Astrocyte of the spinal cord (primary cell): ENCODE measurements at regions not wholly inside any gene's neighbourhood (a gene's known extent, or its start where the extent isn't known, plus 50 kb on each side); places are given as distances from the start of the nearest gene placed in this dataset.
"Not testable (repeated sequence)": the region's sequence is repeated elsewhere in the genome, so short reads cannot be mapped to it uniquely, and the experiment has no call there.

ENCODE experiments used
- DNase-seq: peaks from one replicate; pipeline ENCODE4 v3.0.0; 2011; ENCODE audit warnings: low read depth, low spot score
- H3K4me3 ChIP-seq: 2 replicates; pipeline ENCODE4 v1.5.1; 2011; ENCODE audit warnings: low read depth, mild to moderate bottlenecking, low read length, moderate library complexity
- CTCF ChIP-seq: IDR thresholded peaks from 2 replicates; pipeline ENCODE4 v1.5.1; 2012; ENCODE audit warnings: low read depth, mild to moderate bottlenecking, low read length, inconsistent platforms
- in situ Hi-C: cut with HindIII; loops from 2 replicates; pipeline ENCODE4 v1.10.0; 2017; ENCODE audit warnings: low sequenced_read_pairs

GRCh38 chr6:28683945-28684538, 158.4 kb downstream of the GPX5 start:
- no peak overlapping the region for H3K4me3 ChIP-seq
- TF ChIP-seq CTCF: peak; percentile 56
- peak; percentile 32 for DNase-seq
- in situ Hi-C loops: no loop called here

- H3K4me3 ChIP-seq, DNase-seq, in situ Hi-C loops: not testable (repeated sequence)
Measured at GRCh38 chr6:28685960-28686359, 160.3 kb downstream of the GPX5 start.

DNA sequence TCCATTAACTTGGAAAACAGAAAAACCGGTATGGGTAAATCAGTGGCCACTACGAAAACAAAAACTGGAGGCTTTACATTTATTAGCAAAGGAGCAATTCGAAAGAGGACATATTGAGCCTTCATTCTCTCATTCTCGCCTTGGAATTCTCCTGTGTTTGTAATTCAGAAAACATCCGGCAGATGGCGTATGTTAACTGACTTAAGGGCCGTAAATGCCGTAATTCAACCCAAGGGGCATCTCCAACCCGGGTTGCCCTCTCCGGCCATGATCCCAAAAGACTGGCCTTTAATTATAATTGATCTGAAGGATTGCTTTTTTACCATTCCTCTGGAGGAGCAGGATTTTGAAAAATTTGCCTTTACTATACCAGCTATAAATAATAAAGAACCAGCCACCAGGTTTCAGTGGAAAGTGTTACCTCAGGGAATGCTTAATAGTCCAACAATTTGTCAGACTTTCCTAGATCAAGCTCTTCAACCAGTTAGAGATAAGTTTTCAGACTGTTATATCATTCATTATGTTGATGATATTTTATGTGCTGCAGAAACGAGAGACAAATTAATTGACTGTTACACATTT, 160.9 kb downstream of the GPX5 start:
- peak; percentile 73 for DNase-seq
- peak; percentile 59 for TF ChIP-seq CTCF
- H3K4me3 ChIP-seq, in situ Hi-C loops: not testable (repeated sequence)

DNA sequence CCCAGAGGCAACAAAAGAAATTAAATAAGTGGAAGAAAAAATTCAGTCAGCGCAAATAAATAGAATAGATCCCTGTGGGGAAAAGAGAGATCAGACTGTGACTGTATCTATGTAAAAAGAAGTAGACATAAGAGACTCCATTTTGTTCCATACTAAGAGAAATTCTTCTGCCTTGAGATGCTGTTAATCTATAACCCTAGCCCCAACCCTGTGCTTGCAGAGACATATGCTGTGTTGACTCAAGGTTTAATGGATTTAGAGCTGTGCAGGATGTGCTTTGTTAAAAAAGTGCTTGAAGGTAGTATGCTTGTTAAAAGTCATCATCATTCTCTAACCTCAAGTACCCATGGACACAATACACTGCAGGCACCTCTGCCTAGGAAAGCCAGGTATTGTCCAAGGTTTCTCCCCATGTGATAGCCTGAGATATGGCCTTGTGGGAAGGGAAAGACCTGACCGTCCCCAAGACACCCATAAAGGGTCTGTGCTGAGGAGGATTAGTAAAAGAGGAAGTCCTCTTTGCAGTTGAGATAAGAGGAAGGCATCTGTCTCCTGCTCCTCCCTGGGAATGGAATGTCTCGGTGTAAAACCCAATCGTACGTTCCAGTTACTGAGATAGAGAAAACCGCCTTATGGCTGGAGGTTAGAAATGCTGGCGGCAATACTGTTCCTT, 161.8 kb downstream of the GPX5 start:
- DNase-seq, H3K4me3 ChIP-seq, in situ Hi-C loops: not testable (repeated sequence)

GRCh38 chr6:28691991-28692390, 166.3 kb downstream of the GPX5 start:
- DNase-seq, in situ Hi-C loops, H3K4me3 ChIP-seq: not testable (repeated sequence)

DNA sequence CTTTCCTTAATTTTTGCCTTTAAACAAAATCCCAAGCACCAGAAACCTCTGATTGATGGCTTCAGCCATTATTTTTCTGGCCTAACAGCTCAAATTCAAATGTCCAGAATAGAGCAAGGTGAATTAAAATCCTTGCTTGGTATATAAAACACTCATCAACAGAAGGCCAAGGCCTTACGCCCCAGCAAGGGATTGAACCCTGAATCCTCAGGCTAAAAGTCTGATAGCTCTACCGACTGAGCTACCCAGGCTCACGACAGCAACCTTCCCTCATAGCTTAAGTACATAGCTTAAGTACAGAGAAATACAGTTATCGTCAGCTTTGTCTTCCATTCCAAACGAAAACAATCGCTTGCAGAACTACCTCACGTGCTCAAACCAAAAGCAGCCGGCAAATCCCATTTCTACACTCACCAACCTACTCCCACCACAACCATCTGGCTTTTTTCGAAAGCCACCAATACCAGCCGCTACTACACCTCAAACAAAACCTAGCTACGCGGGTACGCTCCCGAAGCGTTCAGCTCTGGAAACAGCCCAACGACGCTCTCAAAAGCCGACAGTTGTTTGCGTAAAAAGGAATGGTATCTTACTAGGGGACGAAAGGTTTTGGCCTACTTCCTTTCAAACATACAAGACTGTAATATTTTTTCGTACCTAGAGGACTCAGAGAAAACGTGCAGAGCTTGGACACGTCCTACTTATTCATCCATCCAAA, 167.5 kb downstream of the GPX5 start:
- in situ Hi-C loops: no loop called here
- no peak for DNase-seq
- H3K4me3 ChIP-seq: no peak overlapping the region
- no peak for TF ChIP-seq CTCF

- no peak for TF ChIP-seq CTCF
- H3K4me3 ChIP-seq: no peak overlapping the region
- in situ Hi-C loops: no loop called here
- DNase-seq: no peak
Measured at GRCh38 chr6:28693751-28694443, 168.2 kb downstream of the GPX5 start.
